ENCODE measurements at regions not wholly inside any gene's neighbourhood (a gene's known extent, or its start where the extent isn't known, plus 50 kb on each side); places are given as distances from the start of the nearest gene placed in this dataset.

- no peak for TF ChIP-seq POLR2AphosphoS5 (IDR thresholded peaks at IDR 0.05)
- TF ChIP-seq EP300 (IDR thresholded peaks at IDR 0.05): no peak
- TF ChIP-seq, protein P1, sequence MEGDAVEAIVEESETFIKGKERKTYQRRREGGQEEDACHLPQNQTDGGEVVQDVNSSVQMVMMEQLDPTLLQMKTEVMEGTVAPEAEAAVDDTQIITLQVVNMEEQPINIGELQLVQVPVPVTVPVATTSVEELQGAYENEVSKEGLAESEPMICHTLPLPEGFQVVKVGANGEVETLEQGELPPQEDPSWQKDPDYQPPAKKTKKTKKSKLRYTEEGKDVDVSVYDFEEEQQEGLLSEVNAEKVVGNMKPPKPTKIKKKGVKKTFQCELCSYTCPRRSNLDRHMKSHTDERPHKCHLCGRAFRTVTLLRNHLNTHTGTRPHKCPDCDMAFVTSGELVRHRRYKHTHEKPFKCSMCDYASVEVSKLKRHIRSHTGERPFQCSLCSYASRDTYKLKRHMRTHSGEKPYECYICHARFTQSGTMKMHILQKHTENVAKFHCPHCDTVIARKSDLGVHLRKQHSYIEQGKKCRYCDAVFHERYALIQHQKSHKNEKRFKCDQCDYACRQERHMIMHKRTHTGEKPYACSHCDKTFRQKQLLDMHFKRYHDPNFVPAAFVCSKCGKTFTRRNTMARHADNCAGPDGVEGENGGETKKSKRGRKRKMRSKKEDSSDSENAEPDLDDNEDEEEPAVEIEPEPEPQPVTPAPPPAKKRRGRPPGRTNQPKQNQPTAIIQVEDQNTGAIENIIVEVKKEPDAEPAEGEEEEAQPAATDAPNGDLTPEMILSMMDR (IDR thresholded peaks at IDR 0.05): no peak
- no peak for TF ChIP-seq POLR2A (IDR thresholded peaks at IDR 0.05; ENCODE audit: low read depth)
Measured at GRCh38 chr2:133740500-133740899, 172.2 kb upstream of the NCKAP5 start.

All from esophagus muscularis mucosa (tissue), 4 donors.